CD8-positive, alpha-beta memory T cell (primary cell): ENCODE measurements at regions not wholly inside any gene's neighbourhood (a gene's known extent, or its start where the extent isn't known, plus 50 kb on each side); places are given as distances from the start of the nearest gene placed in this dataset.

Source experiments
- CTCF ChIA-PET: fragments of 350-600 bp; sonication (Branson Sonifier 250); formaldehyde crosslinking; loops from one replicate; lab custom pipeline; 2021; ENCODE audit warnings: antibody characterized with exemption; lab: Charles Lee
- POLR2A ChIA-PET: fragments of 350-600 bp; sonication (Branson Sonifier 250); formaldehyde crosslinking; loops from one replicate; lab custom pipeline; 2021; ENCODE audit warnings: antibody characterized with exemption; lab: Charles Lee
- DNase-seq, 5 donors: peaks; one replicate each; pipeline versions ENCODE4 v3.0.0 to v3.0.0-alpha.2; 2020 to 2022; ENCODE audit warnings: mixed read lengths in 1 of 5
- H3K27ac ChIP-seq: one replicate; pipeline ENCODE4 v1.7.0; 2013; ENCODE audit warnings: low read depth, mild to moderate bottlenecking, low read length, moderate library complexity
- H3K27me3 ChIP-seq: 2 replicates; pipeline ENCODE4 v1.7.0; 2013; ENCODE audit warnings: low read length, mild to moderate bottlenecking; ENCODE audit not compliant: insufficient read depth, poor library complexity, severe bottlenecking
- H3K36me3 ChIP-seq: 2 replicates; pipeline ENCODE4 v1.7.0; 2013; ENCODE audit warnings: mild to moderate bottlenecking, low read length, moderate library complexity; ENCODE audit not compliant: insufficient read depth
- H3K4me1 ChIP-seq: 2 replicates; pipeline ENCODE4 v1.7.0; 2013; ENCODE audit warnings: mild to moderate bottlenecking, low read length, moderate library complexity; ENCODE audit not compliant: insufficient read depth
- H3K4me3 ChIP-seq: 2 replicates; pipeline ENCODE4 v1.7.0; 2013; ENCODE audit warnings: mild to moderate bottlenecking, low read length
- H3K9me3 ChIP-seq: 2 replicates; pipeline ENCODE4 v1.7.0; 2013; ENCODE audit warnings: mild to moderate bottlenecking, low read length
- H3K27ac Mint-ChIP-seq, 8 donors: one replicate each; pipeline ENCODE4 v1.8.0; 2020 to 2021; ENCODE audit warnings: mixed read lengths in 8 of 8, mild to moderate bottlenecking in 6 of 8, inconsistent platforms in 3 of 8, moderate library complexity in 3 of 8
- H3K27me3 Mint-ChIP-seq, 2 donors: one replicate each; pipeline ENCODE4 v1.8.0; 2020 to 2021; ENCODE audit warnings: mixed read lengths in 2 of 2, mild to moderate bottlenecking in 1 of 2, moderate library complexity in 1 of 2
- H3K36me3 Mint-ChIP-seq, 3 donors: one replicate each; pipeline ENCODE4 v1.8.0; 2020 to 2021; ENCODE audit warnings: mixed read lengths in 3 of 3, inconsistent platforms in 1 of 3, mild to moderate bottlenecking in 1 of 3
- H3K4me1 Mint-ChIP-seq, 3 donors: one replicate each; pipeline ENCODE4 v1.8.0; 2020 to 2021; ENCODE audit warnings: mixed read lengths in 3 of 3, inconsistent platforms in 1 of 3, mild to moderate bottlenecking in 1 of 3
- H3K4me3 Mint-ChIP-seq, 7 donors: one replicate each; pipeline ENCODE4 v1.8.0; 2020 to 2021; ENCODE audit warnings: mixed read lengths in 7 of 7, mild to moderate bottlenecking in 6 of 7, moderate library complexity in 4 of 7, inconsistent platforms in 2 of 7
- H3K9me3 Mint-ChIP-seq, 5 donors: one replicate each; pipeline ENCODE4 v1.8.0; 2020 to 2022; ENCODE audit warnings: mixed read lengths in 5 of 5, mild to moderate bottlenecking in 3 of 5, moderate library complexity in 2 of 5, inconsistent platforms in 1 of 5

DNA sequence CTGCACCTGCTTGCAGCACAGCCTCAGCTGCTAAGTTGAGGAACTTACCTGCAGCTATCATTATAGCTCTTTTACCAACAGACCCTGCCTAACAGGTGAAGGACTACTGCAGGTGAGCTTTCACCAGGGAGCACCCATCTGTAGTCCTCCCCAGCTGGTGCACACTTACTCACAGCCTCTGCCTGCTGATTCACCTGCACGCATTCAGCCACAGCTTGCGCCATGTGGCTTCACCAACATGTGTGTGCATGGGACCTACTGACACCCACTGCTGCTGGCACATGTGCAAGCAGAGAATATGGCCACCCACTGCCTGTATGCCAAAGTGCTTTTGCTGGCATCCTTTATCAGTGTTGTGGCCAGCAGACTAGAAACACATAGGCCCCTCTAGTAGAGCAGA is 146.7 kb upstream of the KLHL4 start:
- CTCF ChIA-PET = no interaction called here
- DNase-seq = no peak

DNA sequence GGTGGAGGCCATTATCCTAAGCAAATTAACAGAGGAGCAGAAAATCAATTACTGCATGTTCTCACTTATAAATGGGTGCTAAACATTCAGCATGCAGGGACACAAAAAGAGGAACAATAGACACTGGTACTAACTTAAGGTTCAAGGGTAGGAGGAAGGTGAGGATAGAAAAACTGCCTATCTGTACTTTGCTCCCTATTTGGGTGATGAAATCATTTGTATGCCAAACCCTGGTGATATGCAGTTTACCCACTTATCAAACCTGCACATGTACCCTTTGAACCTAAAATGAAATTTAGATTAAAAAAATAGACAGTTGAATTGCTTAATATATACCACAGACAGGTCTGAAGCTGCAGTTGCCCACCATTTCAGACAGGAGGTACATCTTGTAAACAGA is 143.3 kb upstream of the KLHL4 start:
- no peak overlapping the region for H3K4me3 Mint-ChIP-seq

More for the DNA sequence above, 146.7 kb upstream of the KLHL4 start:
- Mint-ChIP-seq H3K36me3 (no peaks in the 10 kb centered on the region), H3K4me3 (no peak overlapping the region), H3K27me3 (peaks cover 0 to 1% of the 10 kb centered on the region in 2 donors), H3K27ac (no peak overlapping the region), H3K9me3 (peaks cover 0 to 4% (median 0%) of the 10 kb centered on the region in 5 donors), H3K4me1 (no peaks in the 10 kb centered on the region)
- H3K4me3 ChIP-seq = no peak overlapping the region
- H3K27me3 ChIP-seq = no peaks in the 10 kb centered on the region
- no peak overlapping the region for H3K27ac ChIP-seq
- H3K4me1 ChIP-seq = no peaks in the 10 kb centered on the region
- no peaks in the 10 kb centered on the region for H3K9me3 ChIP-seq
- H3K36me3 ChIP-seq = no peaks in the 10 kb centered on the region
- POLR2A ChIA-PET = no interaction called here

DNA sequence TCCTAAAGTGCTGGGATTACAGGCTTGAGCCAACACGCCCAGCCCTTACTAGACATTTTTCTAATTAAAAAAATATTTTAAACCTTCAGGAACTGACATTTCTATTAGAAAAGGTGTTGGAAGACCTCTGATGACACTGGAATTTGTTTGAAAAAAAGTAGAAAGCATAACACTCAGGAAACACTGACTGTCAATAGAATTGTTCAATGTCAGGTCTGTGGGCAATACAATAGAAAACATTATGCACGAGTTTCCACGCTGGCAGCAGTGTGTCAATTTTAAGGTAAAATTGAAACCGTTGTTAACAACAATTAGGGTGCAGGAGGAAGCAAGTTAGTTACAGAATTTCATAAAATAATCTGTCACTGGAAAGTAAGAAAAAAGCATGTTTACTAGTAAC is 140.7 kb upstream of the KLHL4 start:
- Mint-ChIP-seq H3K27me3 (peaks cover 0 to 1% of the 10 kb centered on the region in 2 donors), H3K4me3 (no peak overlapping the region), H3K36me3 (no peaks in the 10 kb centered on the region), H3K27ac (no peak overlapping the region), H3K9me3 (peaks cover 0 to 2% (median 0%) of the 10 kb centered on the region in 5 donors), H3K4me1 (no peaks in the 10 kb centered on the region)
- Histone ChIP-seq H3K4me3 (no peak overlapping the region), H3K27ac (no peak overlapping the region), H3K27me3 (no peaks in the 10 kb centered on the region), H3K36me3 (no peaks in the 10 kb centered on the region), H3K9me3 (no peaks in the 10 kb centered on the region), H3K4me1 (no peaks in the 10 kb centered on the region)
- ChIA-PET POLR2A (no interaction called here), CTCF (no interaction called here)
- no peak for DNase-seq

More for the DNA sequence above, 143.3 kb upstream of the KLHL4 start:
- Histone ChIP-seq H3K4me3 (no peak overlapping the region), H3K9me3 (no peaks in the 10 kb centered on the region), H3K27me3 (no peaks in the 10 kb centered on the region), H3K27ac (no peak overlapping the region), H3K4me1 (no peaks in the 10 kb centered on the region), H3K36me3 (no peaks in the 10 kb centered on the region)
- POLR2A ChIA-PET = no interaction called here
- Mint-ChIP-seq H3K36me3 (no peaks in the 10 kb centered on the region), H3K4me1 (no peaks in the 10 kb centered on the region), H3K9me3 (peaks cover 0 to 2% (median 0%) of the 10 kb centered on the region in 5 donors), H3K27ac (peak overlapping the region in 1 of 8 donors; percentile 64), H3K27me3 (peaks cover 0 to 1% of the 10 kb centered on the region in 2 donors)
- CTCF ChIA-PET = no interaction called here
- DNase-seq = no peak

DNA sequence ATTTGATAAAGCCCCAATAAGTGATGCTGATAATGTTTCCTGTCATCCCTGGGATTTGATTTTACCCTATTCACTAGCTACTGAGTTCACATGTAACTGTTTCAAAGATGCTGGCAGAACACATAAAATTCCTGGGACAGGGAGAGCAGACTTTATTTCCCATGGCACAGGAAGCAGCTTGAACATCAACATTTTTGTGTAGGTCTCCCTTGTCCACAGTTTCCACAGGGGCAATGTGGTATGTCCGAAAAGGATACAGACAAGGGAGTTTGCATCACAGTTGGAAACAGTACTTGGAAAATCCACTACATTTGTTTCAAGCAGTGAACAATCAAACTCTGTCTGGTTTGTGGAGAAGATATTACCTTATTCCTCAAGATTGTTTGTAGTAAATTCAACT is 129.2 kb upstream of the KLHL4 start:
- Histone ChIP-seq H3K4me3 (no peak overlapping the region), H3K27me3 (no peaks in the 10 kb centered on the region), H3K36me3 (no peaks in the 10 kb centered on the region), H3K9me3 (no peaks in the 10 kb centered on the region), H3K27ac (no peak overlapping the region), H3K4me1 (no peaks in the 10 kb centered on the region)
- ChIA-PET CTCF (no interaction called here), POLR2A (no interaction called here)
- Mint-ChIP-seq H3K36me3 (no peaks in the 10 kb centered on the region), H3K4me1 (no peaks in the 10 kb centered on the region), H3K4me3 (no peak overlapping the region), H3K27ac (no peak overlapping the region), H3K9me3 (peaks cover 0 to 3% (median 0%) of the 10 kb centered on the region in 5 donors), H3K27me3 (no peaks in the 10 kb centered on the region)
- no peak for DNase-seq

DNA sequence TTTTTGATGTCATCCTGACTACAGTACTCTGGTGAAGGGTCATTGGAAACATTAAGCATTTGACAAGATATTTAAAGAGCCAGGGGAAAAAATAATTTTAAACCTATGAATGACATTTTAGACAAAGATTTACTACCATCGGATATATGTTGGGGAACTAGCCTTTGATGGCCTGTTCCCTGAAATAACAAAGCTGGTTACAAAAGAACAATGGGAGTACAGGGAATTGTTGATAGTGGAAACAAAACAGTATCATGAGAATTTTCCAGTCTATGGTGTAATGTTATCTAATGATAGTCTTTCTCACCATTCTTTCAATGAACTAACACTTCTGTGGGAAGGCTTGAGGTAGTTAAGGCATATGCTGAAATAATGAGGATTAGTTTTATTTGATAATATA is 125.9 kb upstream of the KLHL4 start:
- ChIA-PET POLR2A (no interaction called here), CTCF (no interaction called here)
- no peak for DNase-seq
- Histone ChIP-seq H3K4me3 (no peak overlapping the region), H3K27me3 (no peaks in the 10 kb centered on the region), H3K36me3 (no peaks in the 10 kb centered on the region), H3K27ac (no peak overlapping the region), H3K4me1 (no peaks in the 10 kb centered on the region), H3K9me3 (no peaks in the 10 kb centered on the region)
- H3K9me3 Mint-ChIP-seq = no peaks in the 10 kb centered on the region
- H3K36me3 Mint-ChIP-seq = no peaks in the 10 kb centered on the region
- no peak overlapping the region for H3K27ac Mint-ChIP-seq
- H3K4me1 Mint-ChIP-seq = no peaks in the 10 kb centered on the region
- no peaks in the 10 kb centered on the region for H3K27me3 Mint-ChIP-seq
- no peak overlapping the region for H3K4me3 Mint-ChIP-seq

DNA sequence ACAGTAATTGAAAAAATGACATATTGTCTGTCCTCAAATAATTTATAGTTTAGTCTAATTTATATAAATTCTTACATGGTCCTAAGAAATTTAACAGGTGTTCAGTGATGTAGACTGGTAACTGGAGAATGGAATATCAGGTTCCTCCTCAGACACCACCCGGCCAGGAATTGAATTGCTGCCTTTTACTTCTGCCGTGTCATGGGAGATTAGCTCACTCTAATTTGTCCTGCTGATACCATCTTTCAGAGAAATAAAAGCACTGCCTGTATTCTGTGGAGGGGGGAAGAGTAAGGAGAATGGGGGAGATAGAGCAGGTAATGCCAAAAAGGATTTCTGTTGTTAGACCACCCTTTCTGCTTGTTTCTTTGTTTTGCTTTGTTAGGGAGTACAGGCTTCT is 125.2 kb upstream of the KLHL4 start:
- Histone ChIP-seq H3K4me1 (no peaks in the 10 kb centered on the region), H3K27ac (no peak overlapping the region), H3K36me3 (no peaks in the 10 kb centered on the region), H3K4me3 (no peak overlapping the region), H3K27me3 (no peaks in the 10 kb centered on the region), H3K9me3 (no peaks in the 10 kb centered on the region)
- Mint-ChIP-seq H3K4me1 (no peaks in the 10 kb centered on the region), H3K4me3 (no peak overlapping the region), H3K36me3 (no peaks in the 10 kb centered on the region), H3K27me3 (no peaks in the 10 kb centered on the region), H3K27ac (no peak overlapping the region), H3K9me3 (no peaks in the 10 kb centered on the region)
- ChIA-PET POLR2A (no interaction called here), CTCF (no interaction called here)
- no peak for DNase-seq

DNA sequence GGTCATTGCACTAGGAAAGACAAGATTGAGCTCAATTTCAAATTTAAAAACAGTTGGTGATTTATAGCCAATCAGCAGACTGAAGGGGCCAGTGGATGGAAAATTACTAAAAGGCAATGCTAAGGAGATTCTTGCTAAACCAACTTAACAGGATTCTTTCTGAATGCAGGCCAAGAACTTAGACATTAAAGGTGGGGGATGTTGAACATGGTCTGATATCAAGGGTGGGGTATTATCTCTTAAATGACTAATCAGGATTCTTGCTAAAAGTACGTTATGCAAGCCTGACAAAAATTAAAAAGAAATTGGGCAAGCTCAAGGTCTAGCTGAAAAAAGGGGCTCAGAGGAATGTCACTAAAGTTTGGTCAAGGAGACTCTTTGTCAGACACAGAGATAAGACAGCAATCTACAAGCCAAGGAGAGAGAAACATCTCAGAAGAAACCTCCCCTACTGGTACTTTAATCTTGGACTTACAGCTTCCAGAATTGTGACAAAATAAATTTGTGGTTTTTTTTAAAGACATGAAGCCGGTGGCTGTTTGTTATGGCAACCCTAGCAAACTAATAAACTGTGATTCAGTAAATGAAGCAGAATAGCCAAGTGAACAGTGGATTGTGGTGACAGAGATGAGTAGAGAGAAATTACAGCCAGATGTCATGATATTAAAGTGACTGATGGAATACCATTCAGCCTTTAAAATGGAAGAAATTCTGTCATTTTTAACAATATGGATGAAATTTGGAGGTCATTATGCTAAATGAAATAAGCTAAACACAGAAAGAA is 120.3 kb upstream of the KLHL4 start:
- Histone ChIP-seq H3K27ac (no peak overlapping the region), H3K27me3 (no peaks in the 10 kb centered on the region), H3K9me3 (no peaks in the 10 kb centered on the region), H3K36me3 (no peaks in the 10 kb centered on the region), H3K4me3 (no peak overlapping the region), H3K4me1 (no peaks in the 10 kb centered on the region)
- no peak for DNase-seq
- Mint-ChIP-seq H3K4me1 (no peaks in the 10 kb centered on the region), H3K27me3 (no peaks in the 10 kb centered on the region), H3K36me3 (no peaks in the 10 kb centered on the region), H3K27ac (no peak overlapping the region), H3K4me3 (no peak overlapping the region), H3K9me3 (peaks cover 0 to 5% (median 3%) of the 10 kb centered on the region in 5 donors)
- ChIA-PET POLR2A (no interaction called here), CTCF (no interaction called here)

DNA sequence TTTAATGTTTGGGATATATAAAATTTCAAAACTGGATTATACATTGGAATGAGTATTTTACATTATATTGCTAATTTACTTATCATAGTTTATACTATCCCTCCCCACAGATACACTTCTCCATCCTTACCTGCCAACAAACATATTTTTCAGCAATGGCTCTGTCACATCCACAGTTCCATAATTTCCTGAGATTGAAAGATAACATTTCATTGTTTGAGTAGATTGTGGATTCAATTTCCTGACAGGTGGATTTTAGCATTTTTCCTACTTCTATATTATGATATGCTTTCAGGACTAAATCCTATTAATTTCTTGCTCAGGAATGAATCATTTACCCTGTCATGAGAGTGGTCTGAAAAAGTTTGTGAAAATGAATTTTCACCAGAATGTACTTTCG is 115.3 kb upstream of the KLHL4 start:
- ChIA-PET POLR2A (no interaction called here), CTCF (no interaction called here)
- no peaks in the 10 kb centered on the region for H3K36me3 Mint-ChIP-seq
- Histone ChIP-seq H3K36me3 (no peaks in the 10 kb centered on the region), H3K9me3 (no peaks in the 10 kb centered on the region), H3K27me3 (no peaks in the 10 kb centered on the region), H3K4me3 (no peak overlapping the region), H3K4me1 (no peaks in the 10 kb centered on the region), H3K27ac (no peak overlapping the region)
- no peak for DNase-seq
- H3K27me3 Mint-ChIP-seq = peaks cover 0 to 2% of the 10 kb centered on the region in 2 donors
- no peaks in the 10 kb centered on the region for H3K4me1 Mint-ChIP-seq
- H3K9me3 Mint-ChIP-seq = peaks cover 2 to 13% (median 7%) of the 10 kb centered on the region in 5 donors
- H3K4me3 Mint-ChIP-seq = no peak overlapping the region
- H3K27ac Mint-ChIP-seq = no peak overlapping the region
